HS-27A (cell line): ENCODE measurements at regions not wholly inside any gene's neighbourhood (a gene's known extent, or its start where the extent isn't known, plus 50 kb on each side); places are given as distances from the start of the nearest gene placed in this dataset.

Experiments
- DNase-seq: peaks from one replicate; pipeline ENCODE4 v3.0.0-alpha.2; 2012; ENCODE audit warnings: low read depth, missing footprints

DNA sequence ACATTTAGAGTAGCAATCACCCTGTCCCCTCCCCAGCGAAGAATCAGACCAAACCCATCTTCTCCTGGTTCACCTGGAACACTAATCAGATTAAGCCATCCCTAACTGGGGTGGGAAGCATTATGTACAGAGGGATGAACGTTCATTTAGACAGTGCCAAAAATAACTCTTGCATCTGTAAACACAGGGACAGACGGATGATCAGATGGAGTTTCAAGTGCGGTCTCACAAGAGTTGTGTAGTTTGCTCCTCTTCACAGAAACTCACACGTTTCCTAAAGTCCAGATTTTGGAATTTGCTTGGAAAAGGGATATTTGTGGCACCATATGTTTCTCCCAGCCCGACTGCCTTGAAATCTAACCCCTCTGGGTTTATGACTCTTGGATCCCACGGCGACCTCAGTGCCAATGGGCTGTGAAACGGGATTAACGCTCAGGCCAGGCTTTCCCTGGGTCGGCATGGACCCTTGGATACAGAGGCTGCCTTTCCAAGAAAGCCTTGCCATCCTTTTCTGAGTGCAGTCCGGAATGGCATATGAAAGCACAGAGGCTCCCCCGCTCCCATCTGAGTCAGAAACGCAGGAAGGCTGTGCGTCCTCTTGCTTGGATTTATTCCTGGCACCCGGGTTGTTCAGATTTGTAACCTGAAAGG is 293.2 kb upstream of the HABP2 start:
- no peak for DNase-seq

DNA sequence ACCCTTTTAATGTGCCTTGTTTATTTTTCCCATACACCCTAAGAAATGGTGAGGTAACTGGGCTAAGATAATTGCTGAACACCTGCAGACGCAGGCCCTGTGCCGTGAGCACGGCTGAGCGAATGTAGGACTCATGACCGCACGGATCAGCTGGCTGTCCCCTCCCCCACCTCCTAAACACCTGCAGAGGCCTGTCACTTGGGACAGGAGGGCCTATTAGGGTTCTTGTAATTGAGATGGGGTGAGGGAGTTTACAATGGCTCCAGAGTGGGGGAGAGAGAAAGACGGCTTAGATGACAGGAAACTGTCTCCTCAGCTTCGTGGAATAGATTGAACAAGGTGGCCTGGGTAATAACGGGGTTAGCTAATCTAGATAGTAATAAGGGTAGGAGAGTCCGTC is 291.7 kb upstream of the HABP2 start:
- no peak for DNase-seq

DNA sequence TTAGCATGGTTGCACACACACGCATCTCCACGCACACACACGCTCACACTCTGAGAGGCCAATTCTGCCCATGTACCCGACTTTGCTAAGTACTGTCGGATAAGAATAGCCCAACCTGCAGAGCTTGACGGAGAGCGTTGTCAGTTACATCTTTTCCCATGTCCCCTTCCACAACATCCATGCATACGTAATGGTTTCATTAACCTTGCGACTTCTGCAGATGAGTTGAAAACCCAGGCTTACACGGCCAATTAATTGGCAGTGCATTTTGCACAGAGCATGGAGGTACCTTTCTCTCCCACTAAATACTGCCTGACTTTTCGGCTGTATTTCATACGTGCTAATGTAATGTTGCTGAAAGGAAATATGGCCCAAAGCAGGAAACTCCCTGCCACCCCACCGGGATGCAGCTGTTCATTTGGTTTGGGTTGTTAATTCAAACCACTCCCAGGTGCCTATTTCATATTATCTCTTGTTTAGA is 291.2 kb upstream of the HABP2 start:
- DNase-seq = no peak

DNA sequence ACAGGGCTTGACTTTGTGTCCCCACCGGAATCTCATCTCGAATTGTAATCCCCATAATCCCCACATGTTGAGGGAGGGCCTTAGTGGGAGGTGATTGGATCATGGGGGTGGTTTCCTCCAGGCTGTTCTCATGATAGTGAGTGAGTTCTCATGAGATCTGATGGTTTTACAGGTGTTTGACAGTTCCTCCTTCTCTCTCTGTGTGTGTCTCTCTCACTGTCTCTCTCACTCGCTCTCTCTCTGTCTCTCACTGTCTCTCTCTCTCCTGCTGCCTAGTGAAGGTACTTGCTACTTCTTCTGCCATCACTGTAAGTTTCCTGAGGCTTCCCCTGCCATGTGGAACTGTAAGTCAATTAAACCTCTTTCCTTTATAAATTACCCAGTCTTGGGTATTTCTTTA is 289.8 kb upstream of the HABP2 start:
- no peak for DNase-seq

DNA sequence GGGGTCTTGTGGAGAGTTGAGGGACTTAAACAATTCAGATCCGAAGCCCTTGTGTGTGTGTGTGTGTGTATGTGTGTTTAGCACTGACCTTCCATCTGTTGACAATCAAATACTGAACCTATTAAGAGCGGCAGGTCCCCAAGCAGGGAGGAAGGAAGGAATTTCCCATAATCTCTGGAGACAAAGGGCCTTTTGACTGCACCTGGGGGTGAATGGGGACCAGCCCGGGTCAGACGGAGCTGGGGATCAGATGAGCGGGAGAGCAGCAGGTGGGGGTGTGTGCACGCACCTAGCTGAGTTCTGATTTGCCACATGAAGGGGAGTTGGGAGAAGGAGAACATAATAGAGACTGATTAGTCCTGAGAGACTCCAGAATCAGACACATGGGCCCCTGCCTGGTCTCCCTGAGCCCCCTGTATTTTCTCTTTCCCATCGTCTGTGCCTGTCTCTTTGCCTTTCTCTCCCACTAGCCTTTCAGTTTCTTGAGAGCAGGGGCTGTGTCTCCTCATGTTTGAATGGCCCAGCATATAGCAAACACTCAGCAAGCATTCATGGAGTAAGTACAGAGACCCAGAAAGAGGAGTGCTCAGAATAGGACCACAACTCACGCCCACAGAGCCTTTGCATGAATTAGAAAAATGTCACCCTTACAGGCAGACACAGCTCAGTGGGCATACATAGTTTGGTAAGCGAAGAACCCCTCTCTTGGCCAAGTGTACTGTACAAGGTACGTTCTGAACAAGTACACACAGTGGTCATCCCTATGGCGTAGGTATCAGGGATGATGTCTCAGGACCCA is 288.3 kb upstream of the HABP2 start:
- DNase-seq = no peak

DNA sequence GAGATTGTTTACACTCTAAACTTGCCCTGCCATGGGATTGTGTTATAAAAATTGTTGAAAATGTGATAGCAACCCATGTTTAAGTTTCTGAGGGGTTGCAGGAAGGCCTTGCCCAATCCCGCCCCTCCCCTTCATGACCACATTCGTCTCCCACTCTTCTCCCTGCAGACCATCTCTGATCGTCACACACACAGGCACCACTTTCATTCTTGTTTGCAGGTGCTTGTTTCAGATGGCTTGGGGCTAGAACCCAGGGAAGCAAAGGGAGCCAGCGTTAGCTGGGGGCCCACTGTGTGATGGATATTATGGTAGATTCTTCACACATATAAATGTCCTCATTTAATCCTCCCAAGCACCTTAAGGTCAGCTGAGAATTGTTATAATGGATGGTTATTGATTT is 286.7 kb upstream of the HABP2 start:
- no peak for DNase-seq

DNA sequence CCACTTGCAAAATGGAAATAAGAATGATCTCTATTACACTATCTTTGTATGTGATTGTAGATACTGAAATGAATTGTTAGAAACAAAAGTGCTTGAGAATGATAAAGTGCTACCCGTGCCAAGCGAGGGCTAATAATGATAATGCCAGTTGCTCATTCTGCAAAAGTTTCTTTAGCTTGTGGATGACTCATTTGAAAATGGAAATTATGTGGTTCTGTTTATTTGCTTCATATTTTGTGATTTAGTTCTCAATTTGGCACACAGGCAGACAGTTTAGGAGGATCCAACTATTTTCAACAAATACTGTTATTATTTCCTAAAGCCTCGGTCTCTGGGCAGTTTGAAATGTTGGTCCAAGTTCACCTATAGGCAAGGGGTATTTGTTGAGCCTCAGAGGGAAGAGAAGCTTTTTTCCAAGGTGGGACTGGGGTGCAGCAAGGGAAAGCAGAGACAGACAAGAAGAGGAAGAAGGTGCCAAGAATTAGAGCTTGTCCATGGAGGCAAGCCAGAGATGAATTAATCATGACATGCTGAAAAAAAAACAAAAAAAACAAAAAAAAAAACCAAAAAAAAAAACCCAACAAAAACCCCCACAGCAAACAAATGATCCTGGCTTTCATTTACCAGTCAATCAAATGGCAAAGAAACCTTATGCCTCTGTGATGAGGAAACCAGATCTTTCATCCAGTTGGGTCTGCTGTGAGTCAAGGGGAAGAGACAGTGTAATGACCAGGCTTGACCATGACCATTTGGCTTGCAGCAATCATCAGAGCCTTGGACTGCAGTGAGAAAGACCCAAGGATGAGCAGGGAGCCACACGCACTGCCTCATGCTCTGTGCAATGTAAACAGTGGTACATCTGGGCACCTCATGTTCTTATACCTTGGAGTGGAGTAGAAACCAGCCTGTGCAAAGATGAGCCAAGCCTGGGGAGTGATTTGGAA is 285.0 kb upstream of the HABP2 start:
- no peak for DNase-seq

DNA sequence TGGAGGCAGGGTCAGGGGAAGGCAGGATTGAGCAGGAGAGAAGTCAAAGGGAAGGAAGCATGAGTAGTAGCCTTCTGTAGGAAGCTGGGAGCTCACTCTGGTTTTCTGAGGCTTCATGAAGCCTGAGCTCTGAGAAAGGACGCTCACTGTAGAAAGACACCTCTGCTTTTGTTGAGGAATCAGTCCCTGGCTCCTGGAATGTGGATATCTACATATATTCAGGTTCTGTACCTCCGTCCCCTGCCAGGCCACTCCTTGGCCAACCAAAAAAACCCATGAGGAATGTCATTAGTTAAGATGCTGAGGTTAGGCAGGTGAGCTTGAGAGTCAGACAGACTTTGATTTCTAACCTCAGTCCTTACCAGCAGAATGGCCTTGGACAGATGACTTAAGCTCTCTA is 283.5 kb upstream of the HABP2 start:
- DNase-seq = no peak

DNA sequence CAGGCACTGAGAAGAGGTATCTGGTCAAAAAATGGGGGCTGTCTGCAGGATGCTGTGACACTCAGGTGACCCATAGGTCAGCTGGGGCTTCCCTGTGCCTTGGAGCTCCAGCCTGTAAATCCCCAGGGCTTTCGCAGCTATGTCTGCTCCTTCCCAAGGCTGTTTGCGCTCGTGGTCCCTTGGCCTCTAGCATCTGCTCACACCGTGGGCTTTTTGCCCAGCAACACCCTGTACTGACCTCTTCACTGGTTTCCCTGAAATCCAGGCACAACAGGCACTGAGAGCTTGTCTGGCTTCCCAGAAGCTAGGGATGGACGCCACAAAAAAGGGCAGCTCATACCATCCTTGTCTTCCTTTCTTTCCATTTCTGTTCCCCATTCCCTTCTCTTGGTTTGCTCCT is 280.3 kb upstream of the HABP2 start:
- no peak for DNase-seq

DNA sequence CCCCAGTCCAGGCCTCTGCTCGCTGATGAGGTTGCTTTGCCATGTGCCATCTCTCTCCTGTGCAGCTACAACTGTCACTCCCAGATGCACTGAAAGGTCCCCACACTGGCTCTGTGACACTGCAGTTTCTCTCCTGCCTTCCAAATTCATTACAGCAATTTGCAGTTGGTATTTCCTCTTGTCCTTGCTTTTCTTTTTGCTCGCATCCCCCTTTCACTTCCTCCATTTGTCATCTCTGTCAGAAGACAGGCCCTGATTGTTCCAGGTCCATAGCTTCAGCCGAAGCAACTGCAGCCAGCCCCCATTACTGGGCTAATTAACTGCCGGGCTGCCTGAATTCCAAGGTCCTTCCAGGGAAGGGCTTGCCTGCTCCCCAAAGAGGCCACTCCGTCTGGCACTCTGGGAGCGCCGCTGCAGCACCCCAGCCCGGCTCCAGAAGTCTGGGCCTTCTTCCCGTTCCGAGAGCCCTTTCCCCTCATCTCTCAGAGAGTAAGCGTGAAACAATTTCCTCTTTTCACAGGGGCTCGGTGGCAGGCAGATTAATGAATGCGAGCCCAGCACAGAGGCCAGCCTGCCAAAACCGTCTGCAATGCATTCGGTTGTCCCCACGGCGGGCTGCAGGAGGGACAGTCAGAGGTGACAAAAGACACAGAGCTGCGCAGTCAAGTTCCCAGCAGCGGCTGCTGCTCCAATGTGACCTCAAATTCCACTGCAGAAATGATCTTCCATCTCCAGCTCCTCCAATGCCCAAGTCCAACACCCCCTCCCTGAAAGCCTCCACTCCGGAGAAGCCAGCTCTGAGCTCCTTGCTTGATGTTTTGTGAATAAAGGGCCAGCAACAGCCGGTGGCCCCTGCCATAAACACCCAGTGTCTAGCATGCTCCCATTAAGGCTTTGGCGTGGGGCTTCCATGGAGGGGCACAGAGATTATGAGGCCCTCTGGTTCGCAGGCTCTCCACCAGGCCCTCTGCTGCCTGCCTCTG is 279.4 kb upstream of the HABP2 start:
- DNase-seq = no peak

DNA sequence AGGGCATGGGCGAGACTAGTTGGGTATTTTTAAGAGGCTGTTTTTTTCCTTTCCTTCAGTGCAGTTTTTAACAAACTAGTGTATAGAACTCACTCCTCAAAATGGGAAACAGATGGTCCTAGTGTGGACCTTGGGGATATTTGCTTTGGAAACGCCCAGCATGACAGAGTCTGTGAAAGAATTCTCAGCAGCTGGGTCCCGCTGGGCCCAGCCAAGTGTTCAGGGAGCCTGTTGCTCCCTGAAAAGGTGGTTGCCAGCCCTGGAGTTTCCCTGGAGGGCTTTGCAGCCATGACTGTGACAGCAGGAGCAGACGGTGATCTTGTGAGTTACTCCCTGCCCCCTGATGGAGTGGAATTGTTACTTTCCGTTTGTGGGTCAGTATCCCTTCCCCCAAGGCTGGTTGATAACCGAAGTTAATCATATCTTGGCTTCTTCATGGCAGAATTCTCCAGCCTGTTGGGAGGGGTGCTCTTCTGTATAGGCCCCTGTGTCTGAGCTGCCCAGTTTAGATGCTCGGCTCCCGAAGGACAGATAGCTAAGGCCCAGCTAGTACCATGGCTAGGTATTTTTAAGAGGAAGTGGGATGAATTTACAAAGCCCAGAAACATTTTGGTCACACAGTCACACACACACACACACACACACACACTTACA is 278.6 kb upstream of the HABP2 start:
- no peak for DNase-seq

DNA sequence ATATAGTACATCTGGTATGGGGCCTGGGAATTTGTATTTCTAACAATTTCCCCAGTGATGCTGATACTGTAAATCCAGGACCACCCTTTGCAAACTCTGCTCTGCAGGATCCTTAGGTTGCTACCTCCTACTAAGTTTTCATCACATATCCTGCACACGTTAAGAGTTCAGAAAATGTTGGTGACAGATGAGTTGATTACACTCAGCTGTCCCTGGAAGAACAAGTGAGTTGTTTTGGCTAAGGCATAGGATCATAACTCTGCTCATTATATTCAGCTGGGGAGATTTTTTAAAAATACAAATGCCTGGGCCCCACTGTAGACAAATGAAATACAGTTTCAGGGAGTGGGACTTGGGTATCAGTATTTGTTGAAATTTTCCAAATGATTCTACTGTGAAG is 274.6 kb upstream of the HABP2 start:
- no peak for DNase-seq

DNA sequence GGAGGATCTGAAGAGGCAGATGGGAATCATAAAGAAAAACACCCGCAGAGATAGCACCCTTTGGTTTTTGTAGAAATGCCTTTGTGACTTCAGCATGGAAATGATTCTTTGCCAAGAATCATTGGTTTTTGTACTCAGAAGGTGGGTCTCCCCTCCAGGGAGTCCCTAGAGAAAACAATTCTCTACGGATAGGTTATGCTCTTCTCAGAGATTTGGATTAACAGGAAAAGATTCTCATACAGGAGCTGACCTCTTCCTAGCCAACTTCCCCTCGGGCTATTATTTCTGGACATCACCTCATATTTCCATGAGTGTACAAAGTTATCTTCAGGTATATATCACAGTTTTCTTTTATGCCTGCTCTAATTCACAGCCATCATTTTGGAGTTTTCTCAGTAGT is 274.2 kb upstream of the HABP2 start:
- DNase-seq = no peak

DNA sequence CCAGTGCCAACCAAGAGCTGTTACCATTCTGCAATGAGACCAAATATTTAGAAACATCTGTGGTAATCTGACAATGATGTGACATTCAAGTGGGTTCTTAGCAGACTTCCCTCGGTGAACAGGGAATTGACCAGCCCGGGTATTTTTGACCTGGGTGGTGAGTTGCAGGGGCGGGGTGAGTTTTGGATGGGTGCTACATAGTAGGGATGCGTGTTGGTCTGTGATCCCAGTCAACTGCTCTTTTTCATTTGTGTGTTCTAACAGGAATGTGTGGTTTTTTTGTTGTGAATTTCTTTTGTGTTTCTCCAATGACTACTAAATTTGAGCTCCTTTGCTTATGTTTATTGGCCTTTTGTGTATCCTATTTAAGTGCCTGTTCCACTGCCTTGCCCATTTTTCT is 273.6 kb upstream of the HABP2 start:
- DNase-seq = no peak

DNA sequence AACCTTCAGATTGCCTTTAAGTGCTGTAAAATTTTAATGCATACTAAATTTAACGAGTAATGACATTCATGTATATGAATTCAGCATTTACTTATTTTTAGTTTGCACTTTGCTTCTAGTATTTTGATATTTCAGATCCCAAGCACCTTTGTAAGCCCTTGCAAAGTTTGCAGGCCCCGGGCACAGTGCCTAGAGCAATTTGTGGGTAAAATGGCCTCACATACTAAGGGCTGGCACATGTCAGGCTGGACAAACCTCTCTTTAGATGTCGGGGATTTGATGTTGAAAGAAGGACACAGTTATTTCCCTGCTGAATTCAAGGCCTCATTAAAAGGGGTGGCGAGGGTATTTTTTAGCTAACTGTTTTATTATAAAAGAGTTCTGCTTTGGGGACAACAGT is 270.3 kb upstream of the HABP2 start:
- DNase-seq = no peak

DNA sequence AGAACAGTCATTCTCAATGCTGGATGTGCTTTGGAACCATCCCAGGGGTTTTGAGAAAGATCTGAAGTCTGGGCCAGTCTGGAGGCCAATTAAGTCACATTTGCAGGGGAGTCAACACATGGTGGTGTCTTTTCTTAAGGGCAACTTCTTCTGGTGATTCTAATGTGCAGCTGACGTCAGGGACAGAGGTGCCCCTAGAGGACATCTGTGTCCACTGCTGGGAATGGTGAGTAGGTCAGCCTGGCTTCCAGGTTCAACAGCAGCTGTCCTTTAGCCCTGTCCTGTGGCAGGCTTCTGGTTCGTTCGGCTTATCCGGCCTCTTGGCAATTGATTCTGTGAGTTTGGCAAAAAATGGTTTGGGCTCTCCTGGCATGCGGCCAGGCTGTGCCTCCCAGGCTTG is 269.7 kb upstream of the HABP2 start:
- no peak for DNase-seq

DNA sequence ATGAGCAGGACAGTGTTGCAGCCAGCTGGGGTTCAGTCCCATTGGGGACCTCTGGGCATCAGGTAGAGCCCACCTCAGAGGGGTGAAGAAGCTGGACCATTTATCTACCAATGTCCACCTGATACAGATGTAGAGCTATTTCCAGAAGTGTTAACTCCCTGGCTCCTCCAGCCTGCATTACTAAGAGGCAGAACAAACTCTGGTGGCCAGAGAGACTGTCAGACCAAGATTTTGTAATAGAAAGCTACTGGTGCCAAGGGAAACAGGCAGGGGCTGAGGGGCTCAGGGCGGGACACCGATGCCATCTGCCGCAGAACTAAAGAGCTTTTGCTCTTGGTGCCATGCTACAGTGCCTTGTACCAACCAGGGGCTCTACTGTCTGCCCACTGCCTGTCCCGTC is 268.2 kb upstream of the HABP2 start:
- DNase-seq = no peak

DNA sequence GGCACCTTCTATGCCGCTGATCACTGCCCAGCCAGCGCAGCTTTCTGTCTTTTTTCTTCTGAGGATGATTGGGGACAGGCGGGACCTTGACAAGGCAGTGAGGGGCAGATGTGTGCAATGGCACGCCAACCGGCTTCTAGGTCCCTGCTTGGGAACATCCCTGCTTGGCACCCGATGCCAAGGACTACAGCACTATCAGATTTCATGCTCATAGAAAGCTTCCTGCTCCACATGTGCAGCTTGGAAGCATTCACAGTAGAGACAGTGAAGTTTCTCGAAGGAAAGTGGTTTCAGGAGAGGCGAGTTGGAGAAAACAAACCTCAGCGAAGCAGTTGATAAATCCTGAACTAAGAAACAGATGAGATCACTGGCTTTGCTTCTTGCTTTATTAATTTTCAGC is 267.5 kb upstream of the HABP2 start:
- no peak for DNase-seq

DNA sequence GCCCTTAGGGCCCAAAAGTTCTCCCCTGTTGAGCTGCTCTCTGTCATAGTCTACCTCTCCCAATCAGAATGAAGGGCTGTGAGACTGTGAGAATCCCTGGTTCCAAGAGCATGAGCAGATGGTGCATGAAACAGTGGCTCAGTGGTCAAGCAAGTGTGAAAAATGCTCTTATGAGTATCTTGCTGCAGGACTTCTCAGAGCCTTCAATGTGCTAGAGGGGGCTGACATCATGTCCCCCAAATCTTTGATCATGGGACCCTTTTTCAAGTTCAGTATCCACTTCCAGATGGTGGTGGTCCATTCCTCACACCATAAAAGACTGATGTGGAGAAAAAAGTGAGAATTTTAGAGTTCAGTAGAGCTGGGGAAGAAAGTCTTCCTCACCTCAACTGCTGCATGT is 265.3 kb upstream of the HABP2 start:
- no peak for DNase-seq

DNA sequence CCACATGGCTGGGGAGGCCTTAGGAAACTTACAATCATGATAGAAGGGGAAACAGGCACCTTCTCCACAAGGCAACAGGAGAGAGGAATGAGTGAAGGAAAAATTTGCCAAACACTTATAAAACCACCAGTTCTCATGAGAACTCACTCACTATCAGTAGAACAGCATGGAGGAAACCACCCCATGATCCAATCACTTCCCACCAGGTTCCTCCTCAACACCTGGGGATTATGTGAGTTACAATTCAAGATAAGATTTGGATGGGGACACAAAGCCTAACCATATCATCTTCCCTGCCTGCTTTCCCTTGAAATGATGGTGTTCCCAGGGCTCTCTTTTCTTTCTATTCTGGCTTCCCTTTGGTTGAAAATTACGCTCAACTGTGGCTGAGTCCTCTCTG is 262.7 kb upstream of the HABP2 start:
- DNase-seq = no peak

DNA sequence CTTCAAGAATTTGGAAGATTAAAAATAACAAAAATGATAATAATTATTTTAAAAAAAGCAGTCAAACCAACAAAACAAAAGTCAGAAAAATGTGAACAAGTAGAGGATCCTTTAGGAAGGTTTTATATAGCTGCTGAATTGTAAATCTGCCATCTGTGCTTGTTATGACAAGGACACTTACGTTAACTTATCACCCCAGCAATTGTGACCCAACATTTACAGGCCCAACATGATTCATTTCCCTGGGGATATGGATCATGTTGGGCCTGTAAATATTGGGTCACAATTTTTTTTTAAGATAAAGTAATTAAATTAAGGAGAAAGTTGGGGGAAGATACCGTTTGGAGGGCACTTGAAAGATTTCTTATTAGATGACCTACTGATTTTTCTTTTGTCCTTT is 261.4 kb upstream of the HABP2 start:
- no peak for DNase-seq
